HG02852 (cell line): ENCODE measurements at regions not wholly inside any gene's neighbourhood (a gene's known extent, or its start where the extent isn't known, plus 50 kb on each side); places are given as distances from the start of the nearest gene placed in this dataset.
"Not testable (repeated sequence)": the region's sequence is repeated elsewhere in the genome, so short reads cannot be mapped to it uniquely, and the experiment has no call there.

ENCODE experiments used
- ATAC-seq: cut with Tn5 transposase; IDR thresholded peaks from one replicate; pipeline ENCODE4 v1.9.1; 2021; ENCODE audit warnings: mild to moderate bottlenecking, moderate library complexity; ENCODE audit not compliant: unreplicated experiment

- not testable (repeated sequence) for ATAC-seq
Measured at GRCh38 chr21:6428498-6429092, 4092.8 kb upstream of the TPTE start.

GRCh38 chr21:6429924-6430323, 4091.5 kb upstream of the TPTE start:
- ATAC-seq = not testable (repeated sequence)

DNA sequence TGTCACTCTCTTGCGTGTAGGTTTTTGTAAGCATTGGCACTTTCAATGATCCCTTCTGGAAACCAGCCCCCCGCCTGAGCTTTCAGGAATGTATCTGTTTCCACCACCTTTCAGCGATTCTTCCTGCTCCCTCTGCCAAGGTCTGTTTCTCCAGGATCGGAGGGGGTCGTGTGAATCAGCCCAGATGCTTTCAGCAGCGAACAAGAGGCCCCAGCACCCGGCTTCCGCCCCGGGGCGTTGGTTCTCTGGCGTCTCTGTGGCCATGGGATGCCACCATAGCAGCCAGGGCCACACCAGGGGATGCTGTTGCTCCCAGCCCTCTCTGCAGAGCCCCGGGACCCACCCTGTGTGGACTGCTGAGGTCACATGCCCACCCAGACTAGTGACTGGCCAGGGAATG, 4088.2 kb upstream of the TPTE start:
- not testable (repeated sequence) for ATAC-seq

- ATAC-seq = not testable (repeated sequence)
Measured at GRCh38 chr21:6436205-6436604, 4085.2 kb upstream of the TPTE start.

GRCh38 chr21:6436971-6437833, 4084.2 kb upstream of the TPTE start:
- not testable (repeated sequence) for ATAC-seq

GRCh38 chr21:6437834-6438187, 4083.6 kb upstream of the TPTE start:
- ATAC-seq = not testable (repeated sequence)

DNA sequence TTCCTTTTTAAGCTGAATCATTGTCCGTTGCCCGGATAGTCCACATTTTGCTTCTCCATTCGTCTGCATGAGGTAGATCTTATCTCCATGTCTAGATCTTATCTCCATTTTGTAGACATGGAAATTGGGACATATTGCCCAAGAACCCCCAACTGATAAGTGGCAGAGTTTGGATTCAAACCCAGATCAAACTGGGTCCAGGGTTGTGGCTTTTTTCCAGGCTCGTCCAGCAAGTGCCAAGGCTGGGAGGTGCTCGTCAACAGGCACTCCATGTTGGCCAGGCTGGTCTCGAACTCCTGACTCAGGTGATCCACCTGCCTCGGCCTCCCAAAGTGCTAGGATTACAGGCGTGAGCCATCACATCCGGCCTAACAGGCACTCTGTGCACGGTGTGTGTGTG, 4082.3 kb upstream of the TPTE start:
- ATAC-seq = not testable (repeated sequence)

DNA sequence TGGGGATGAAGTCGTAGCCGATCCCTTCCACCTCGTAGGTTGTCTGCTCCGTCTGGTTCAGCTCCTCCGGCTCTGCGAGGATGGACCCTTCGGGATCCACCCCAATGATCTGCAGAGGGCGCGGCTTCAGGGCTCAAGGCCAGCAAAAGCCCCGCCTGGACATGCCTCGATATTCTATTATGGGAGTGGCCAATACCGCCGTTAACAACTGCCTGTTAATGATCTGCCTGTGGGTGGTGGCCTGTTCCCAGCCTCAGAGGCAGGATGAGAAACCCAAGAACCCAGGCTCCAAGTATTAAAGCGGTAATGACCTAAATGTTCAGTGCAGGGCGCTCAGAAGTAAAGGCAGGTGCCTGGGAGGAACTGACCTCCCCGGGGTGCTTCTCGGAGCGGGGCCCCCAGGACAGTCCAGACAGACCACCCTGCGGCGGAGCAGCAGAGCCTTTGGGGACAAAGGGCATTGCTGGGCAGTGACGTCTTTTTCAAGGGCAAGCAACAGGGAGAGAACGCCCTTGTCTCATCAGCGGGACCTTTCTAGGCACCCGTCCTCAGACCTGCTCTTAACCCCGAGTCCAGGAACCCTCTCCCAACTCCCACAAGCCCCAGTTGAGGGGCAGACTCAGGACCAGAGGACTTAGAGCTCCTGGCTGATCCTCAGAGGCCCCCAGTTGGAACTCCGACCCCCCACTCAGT, 4066.6 kb upstream of the TPTE start:
- ATAC-seq = not testable (repeated sequence)

- not testable (repeated sequence) for ATAC-seq
Measured at GRCh38 chr21:6456011-6456661, 4065.2 kb upstream of the TPTE start.

DNA sequence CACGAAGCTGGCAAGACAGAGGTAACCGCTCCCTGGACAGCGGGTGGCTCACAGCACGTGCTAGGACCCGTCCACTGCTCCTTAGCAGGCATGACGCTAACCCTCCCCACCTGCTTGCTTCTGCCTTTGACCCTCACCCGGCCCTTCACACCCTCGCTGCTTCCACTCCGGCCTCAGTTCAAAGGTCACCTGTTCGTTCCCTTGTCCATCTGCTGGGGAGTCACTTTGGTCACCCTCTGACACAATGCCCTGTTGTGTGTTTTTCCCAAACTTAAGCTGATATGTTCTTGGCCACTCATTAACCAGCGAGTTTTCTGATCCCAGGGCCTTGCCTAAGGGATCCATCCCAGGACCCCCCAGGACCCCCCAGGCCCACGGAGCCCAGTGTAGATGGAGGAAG, 4061.6 kb upstream of the TPTE start:
- not testable (repeated sequence) for ATAC-seq

- not testable (repeated sequence) for ATAC-seq
Measured at GRCh38 chr21:6461358-6461757, 4060.0 kb upstream of the TPTE start.

DNA sequence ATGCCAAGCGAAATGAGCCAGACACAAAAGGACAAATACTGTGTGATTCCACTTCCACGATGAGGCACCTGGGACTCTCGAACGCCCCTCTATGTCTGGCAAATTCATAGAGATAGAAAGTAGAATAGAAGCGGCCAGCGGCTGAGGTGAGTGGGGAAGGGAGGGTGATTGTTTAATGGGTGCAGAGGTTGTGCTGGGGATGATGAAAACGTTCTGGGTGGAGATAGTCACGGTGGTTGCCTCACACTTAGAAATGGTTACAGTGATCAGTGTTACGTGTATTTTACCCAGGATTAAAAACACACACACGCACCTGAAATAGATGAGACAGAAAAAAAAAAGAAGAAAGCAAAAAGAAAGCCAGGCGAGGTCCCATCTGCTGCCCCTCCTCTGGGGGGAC, 4057.0 kb upstream of the TPTE start:
- ATAC-seq = not testable (repeated sequence)

DNA sequence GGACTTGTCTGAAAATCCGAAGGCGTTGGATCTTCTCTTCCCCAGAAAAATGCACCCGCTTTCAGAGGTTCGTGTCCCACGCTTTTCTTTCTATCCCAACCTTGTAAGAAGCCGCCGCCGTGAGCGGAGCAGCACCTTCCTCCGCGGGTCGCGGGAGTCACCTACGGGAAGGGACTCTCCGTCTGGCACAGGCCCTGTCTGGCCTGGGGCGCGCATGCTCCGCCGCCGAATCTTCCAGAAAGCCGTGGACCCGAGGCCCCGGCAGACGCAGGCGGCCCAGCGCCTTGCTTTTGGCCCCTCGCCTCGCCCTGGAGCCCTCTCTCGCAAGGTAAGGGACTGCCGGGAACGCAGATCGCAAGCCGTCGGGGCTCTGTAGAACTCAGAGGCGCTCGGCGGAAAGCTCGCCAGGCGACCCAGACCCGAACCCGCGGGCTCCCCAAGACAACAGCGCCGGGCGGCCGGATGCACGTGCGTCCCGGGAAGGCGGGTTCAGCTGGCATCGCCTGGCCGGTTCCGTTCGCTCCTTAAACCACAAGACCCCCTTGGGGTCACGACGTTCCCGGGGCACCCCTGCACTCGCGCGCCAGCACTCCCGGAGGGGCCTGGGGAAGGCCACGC, 4055.2 kb upstream of the TPTE start:
- not testable (repeated sequence) for ATAC-seq

DNA sequence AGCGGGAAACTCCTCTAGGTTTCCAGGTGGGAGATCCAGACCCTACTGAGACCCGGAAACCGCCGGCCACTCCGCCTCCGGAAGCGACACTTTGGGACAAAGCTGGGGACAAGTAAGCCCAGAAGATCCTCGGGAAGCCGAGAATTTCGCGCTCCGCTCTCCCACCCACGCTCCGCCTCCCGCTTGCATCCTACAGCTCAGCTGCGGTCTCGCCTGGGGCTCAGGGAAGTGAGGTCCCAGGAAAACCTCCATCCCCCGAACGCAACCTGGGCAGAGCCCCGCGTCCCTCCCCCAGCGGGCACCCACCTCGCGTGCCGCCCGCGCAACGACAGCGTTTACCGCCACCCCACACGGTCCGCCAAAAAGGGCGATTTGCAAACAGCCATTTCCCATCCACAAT, 4054.7 kb upstream of the TPTE start:
- not testable (repeated sequence) for ATAC-seq

GRCh38 chr21:6467189-6467774, 4054.1 kb upstream of the TPTE start:
- not testable (repeated sequence) for ATAC-seq

DNA sequence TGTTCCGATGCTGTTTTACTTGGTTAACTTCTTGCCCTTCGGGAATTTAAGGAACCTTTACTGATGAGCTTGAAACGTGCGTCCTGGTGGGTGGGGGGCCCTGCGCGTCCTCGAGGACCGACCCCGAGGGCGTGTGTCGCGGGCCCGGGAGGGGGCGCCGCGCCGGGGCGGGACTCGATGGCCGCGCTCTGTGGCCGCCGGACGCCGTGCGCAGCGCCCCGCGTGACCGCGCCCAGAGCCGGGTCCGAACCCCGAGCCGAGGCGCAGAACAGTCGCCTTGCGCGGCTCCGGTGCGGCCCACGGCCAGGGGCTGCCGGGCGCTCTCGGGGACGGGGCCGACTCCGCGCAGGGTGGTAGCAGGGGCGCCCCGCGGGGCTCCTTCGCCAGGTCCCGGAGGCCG, 4053.5 kb upstream of the TPTE start:
- ATAC-seq = not testable (repeated sequence)

- not testable (repeated sequence) for ATAC-seq
Measured at GRCh38 chr21:6468331-6468860, 4053.0 kb upstream of the TPTE start.

DNA sequence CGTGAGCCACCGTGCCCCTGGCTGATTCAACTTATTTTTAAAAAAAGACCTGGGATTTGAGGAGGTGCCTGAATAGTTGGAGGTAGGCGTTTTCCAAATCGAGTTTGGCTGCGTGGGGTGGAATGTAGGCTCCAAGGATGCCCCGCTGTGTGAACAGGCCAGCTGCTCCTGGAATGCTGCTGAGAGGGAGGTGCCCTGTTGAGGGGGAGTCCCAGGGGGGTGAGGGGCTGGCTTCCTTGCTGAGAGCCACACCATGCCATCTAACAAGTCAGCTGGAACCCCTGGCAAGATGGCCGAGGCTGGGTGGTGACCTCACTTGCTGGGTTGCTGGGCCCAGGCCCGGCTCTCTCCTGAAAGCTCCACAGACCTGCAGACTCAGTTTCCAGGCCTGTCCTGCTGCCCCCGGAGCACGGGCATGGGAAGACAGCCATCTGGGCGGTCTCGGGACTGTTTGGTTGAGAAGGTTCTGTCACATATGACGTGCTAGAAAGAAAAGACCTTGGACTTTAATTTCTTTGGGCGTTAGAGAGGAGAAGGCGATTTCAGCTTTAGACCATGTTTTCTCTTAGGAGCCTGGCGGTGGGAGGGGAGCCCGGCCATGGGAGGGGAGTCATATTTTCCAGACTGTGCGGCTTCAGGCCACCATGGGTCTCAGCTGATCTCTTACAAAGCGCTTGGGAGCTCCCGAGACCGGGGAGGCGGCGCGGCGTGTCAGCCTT, 4047.0 kb upstream of the TPTE start:
- not testable (repeated sequence) for ATAC-seq

- not testable (repeated sequence) for ATAC-seq
Measured at GRCh38 chr21:6481116-6481515, 4040.3 kb upstream of the TPTE start.
